ENCODE measurements at regions not wholly inside any gene's neighbourhood (a gene's known extent, or its start where the extent isn't known, plus 50 kb on each side); places are given as distances from the start of the nearest gene placed in this dataset.

DNA sequence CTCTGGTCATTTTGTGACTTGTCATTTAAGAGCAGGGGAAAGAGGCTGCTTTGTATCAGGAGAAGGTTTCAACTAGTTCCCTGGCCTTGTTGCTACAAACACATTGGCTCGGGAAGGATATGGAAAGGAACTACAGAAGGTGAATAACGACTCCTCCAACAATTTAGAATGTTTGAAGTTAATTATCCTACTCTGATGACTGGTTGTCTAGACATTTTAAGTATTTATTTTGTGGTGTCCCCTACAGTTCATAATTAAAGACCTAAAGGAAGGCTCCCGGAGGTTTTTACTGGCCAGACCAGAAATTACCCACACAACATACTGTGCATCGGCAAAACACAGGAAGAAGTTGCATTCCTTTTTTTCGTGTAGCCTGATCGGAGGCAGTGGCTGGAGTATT lies 515.8 kb upstream of the SALL1 start:
- no peak for DNase-seq (ENCODE audit: extremely low spot score in 2 of 2)
- Histone ChIP-seq H3K27ac (no peak overlapping the region), H3K4me1 (no peaks in the 10 kb centered on the region), H3K4me3 (no peak overlapping the region), H3K9me3 (no peaks in the 10 kb centered on the region), H3K36me3 (no peaks in the 10 kb centered on the region), H3K27me3 (no peaks in the 10 kb centered on the region)
- intact Hi-C loops (cut with DNase I): no loop called here
- no peak for TF ChIP-seq POLR2A (IDR thresholded peaks at IDR 0.05)

- DNase-seq (ENCODE audit: extremely low spot score in 2 of 2): no peak
- Histone ChIP-seq H3K27me3 (no peaks in the 10 kb centered on the region), H3K27ac (no peak overlapping the region), H3K36me3 (no peaks in the 10 kb centered on the region), H3K4me3 (no peak overlapping the region), H3K4me1 (no peaks in the 10 kb centered on the region), H3K9me3 (no peaks in the 10 kb centered on the region)
- TF ChIP-seq POLR2A (IDR thresholded peaks at IDR 0.05) (no peak), POLR2AphosphoS5 (IDR thresholded peaks at IDR 0.05; ENCODE audit: insufficient read depth in 1 of 2, low read depth in 1 of 2) (no peak), CTCF (IDR thresholded peaks at IDR 0.05) (no peak)
- intact Hi-C loops (cut with DNase I): no loop called here
These were observed 515.0 kb upstream of the SALL1 start for GRCh38 chr16:51666074-51666473.

GRCh38 chr16:51665436-51665998 lies 514.4 kb upstream of the SALL1 start:
- DNase-seq (ENCODE audit: extremely low spot score in 2 of 2): no peak
- no peaks in the 10 kb centered on the region for H3K36me3 ChIP-seq
- H3K27me3 ChIP-seq: no peaks in the 10 kb centered on the region
- H3K4me3 ChIP-seq: no peak overlapping the region
- H3K4me1 ChIP-seq: no peaks in the 10 kb centered on the region
- H3K9me3 ChIP-seq: no peaks in the 10 kb centered on the region
- H3K27ac ChIP-seq: no peak overlapping the region
- TF ChIP-seq POLR2A (IDR thresholded peaks at IDR 0.05) (no peak), POLR2AphosphoS5 (IDR thresholded peaks at IDR 0.05; ENCODE audit: insufficient read depth in 1 of 2, low read depth in 1 of 2) (no peak), CTCF (IDR thresholded peaks at IDR 0.05) (no peak)
- intact Hi-C loops (cut with DNase I): no loop called here

- Histone ChIP-seq H3K27ac (no peak overlapping the region), H3K4me1 (no peaks in the 10 kb centered on the region), H3K4me3 (no peak overlapping the region), H3K9me3 (no peaks in the 10 kb centered on the region), H3K36me3 (no peaks in the 10 kb centered on the region), H3K27me3 (no peaks in the 10 kb centered on the region)
- intact Hi-C loops (cut with DNase I): no loop called here
- TF ChIP-seq POLR2A (IDR thresholded peaks at IDR 0.05) (no peak), POLR2AphosphoS5 (IDR thresholded peaks at IDR 0.05; ENCODE audit: insufficient read depth in 1 of 2, low read depth in 1 of 2) (no peak), CTCF (IDR thresholded peaks at IDR 0.05) (no peak)
- DNase-seq (ENCODE audit: extremely low spot score in 2 of 2): no peak
These were observed 507.5 kb upstream of the SALL1 start for GRCh38 chr16:51658531-51658930.

DNA sequence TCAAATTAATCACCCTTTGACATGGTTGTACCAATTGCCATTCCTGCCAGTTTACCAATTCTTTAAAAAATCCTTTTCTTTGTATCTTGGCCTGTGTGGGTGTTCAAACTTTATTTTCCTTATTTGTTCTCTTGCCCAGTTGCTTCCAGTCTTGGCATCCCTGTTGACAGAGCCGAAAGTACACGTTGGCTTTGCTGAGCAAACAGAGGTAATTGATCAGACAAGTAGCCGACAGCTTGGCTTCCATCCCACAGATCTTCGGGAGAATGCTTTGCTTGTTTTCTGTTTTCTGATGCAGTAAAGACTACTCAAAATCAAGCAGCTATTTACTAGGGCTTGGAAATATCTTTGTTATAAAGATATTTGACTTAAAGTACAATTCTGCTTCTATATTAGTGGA lies 506.8 kb upstream of the SALL1 start:
- Histone ChIP-seq H3K36me3 (no peaks in the 10 kb centered on the region), H3K27me3 (no peaks in the 10 kb centered on the region), H3K9me3 (no peaks in the 10 kb centered on the region), H3K4me3 (no peak overlapping the region), H3K27ac (no peak overlapping the region), H3K4me1 (no peaks in the 10 kb centered on the region)
- TF ChIP-seq POLR2AphosphoS5 (IDR thresholded peaks at IDR 0.05; ENCODE audit: insufficient read depth in 1 of 2, low read depth in 1 of 2) (no peak), CTCF (IDR thresholded peaks at IDR 0.05) (no peak), POLR2A (IDR thresholded peaks at IDR 0.05) (no peak)
- no peak for DNase-seq (ENCODE audit: extremely low spot score in 2 of 2)
- intact Hi-C loops (cut with DNase I): no loop called here

Data from vagina (tissue), 2 donors.